ENCODE measurements at regions not wholly inside any gene's neighbourhood (a gene's known extent, or its start where the extent isn't known, plus 50 kb on each side); places are given as distances from the start of the nearest gene placed in this dataset.

DNA sequence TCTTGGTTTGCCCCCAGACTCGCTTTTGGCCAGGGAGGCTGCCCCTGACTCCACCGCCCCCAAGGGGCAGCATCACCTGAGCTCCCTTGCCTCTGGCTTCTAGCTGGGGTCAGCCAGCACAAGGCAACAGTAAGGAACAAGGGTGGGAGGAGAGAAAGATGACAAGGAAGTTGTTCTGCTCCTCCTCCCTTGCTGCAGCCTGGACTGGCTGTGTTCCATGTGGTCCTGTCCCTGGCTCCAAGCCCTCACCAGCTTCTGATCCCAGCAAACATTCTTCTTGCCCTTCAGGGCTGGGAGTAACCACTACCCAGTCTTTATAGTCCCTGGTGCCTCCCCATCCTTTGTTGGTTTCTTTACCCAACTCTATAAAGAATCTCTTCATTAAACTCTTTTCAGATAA, 100.3 kb upstream of the SPIN1 start:
- H3K79me2 ChIP-seq (ENCODE audit: control insufficient read depth, insufficient read depth, low read length): no peaks in the 10 kb centered on the region
- H3K4me1 ChIP-seq (ENCODE audit: control insufficient read depth, extremely low read depth, insufficient read depth, low read length): no peaks in the 10 kb centered on the region
- H2AFZ ChIP-seq (ENCODE audit: low read length): no peak overlapping the region
- H3K27ac ChIP-seq (ENCODE audit: insufficient read depth, low read length): no peak overlapping the region
- no peak overlapping the region for H3K4me2 ChIP-seq (ENCODE audit: extremely low read depth, insufficient read depth, low read length)
- H3K27me3 ChIP-seq (ENCODE audit: control insufficient read depth, insufficient read depth, low read length): no peaks in the 10 kb centered on the region
- no peaks in the 10 kb centered on the region for H4K20me1 ChIP-seq (ENCODE audit: control insufficient read depth, extremely low read depth, insufficient read depth, low read length)
- H3K36me3 ChIP-seq (ENCODE audit: control insufficient read depth, insufficient read depth, low read length): no peaks in the 10 kb centered on the region
- no peak overlapping the region for H3K9ac ChIP-seq (ENCODE audit: insufficient read depth, low read length)
- no peak overlapping the region for H3K4me3 ChIP-seq (replicated peaks in 1 of 4; ENCODE audit: control extremely low read depth in 1 of 4, insufficient read depth in 1 of 4, low read depth in 3 of 4, low read length in 4 of 4)
- TF ChIP-seq, protein P1, sequence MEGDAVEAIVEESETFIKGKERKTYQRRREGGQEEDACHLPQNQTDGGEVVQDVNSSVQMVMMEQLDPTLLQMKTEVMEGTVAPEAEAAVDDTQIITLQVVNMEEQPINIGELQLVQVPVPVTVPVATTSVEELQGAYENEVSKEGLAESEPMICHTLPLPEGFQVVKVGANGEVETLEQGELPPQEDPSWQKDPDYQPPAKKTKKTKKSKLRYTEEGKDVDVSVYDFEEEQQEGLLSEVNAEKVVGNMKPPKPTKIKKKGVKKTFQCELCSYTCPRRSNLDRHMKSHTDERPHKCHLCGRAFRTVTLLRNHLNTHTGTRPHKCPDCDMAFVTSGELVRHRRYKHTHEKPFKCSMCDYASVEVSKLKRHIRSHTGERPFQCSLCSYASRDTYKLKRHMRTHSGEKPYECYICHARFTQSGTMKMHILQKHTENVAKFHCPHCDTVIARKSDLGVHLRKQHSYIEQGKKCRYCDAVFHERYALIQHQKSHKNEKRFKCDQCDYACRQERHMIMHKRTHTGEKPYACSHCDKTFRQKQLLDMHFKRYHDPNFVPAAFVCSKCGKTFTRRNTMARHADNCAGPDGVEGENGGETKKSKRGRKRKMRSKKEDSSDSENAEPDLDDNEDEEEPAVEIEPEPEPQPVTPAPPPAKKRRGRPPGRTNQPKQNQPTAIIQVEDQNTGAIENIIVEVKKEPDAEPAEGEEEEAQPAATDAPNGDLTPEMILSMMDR (conservative IDR thresholded peaks at IDR 0.05 in 1 of 2, IDR thresholded peaks at IDR 0.05 in 1 of 2; ENCODE audit: low read depth in 1 of 2, low read length in 2 of 2): no peak
- no peak for TF ChIP-seq EZH2 (IDR thresholded peaks at IDR 0.05; ENCODE audit: low read length, missing control alignments)
- H3K9me3 ChIP-seq (ENCODE audit: control insufficient read depth, insufficient read depth, low read depth, low read length): no peaks in the 10 kb centered on the region
- DNase-seq (ENCODE audit: low read depth in 2 of 2): no peak

DNA sequence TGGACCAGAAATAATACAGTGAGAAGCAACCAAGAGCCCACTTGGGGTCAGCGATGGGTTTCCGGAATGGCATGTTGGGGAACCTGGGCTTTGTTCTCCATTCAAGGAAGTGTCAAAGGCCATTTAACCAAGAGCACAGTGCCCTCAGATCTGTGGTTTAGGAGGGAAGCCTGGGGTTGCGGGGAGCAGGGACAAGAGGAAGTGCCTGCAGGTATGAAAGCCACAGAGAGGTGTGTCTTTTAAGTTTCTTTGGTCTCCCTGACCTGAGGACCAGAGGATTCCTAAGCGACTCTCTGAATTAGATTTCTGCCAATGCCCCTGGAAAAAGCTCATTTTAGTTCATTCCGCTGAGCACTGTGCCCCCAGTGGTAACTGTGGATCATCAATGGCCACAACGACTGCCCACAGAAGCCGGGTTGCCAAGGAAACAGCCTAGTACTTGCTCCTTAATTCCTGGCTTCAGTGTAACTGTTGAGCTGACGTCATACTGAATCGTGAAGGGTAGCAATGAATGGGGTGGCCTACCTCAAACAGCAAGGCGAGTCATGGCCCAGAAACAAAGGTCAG, 107.3 kb upstream of the SPIN1 start:
- H3K9ac ChIP-seq (ENCODE audit: insufficient read depth, low read length): no peak overlapping the region
- H3K4me2 ChIP-seq (ENCODE audit: extremely low read depth, insufficient read depth, low read length): no peak overlapping the region
- no peaks in the 10 kb centered on the region for H3K9me3 ChIP-seq (ENCODE audit: control insufficient read depth, insufficient read depth, low read depth, low read length)
- TF ChIP-seq, protein P1 (conservative IDR thresholded peaks at IDR 0.05 in 1 of 2, IDR thresholded peaks at IDR 0.05 in 1 of 2; ENCODE audit: low read depth in 1 of 2, low read length in 2 of 2): no peak
- no peak for TF ChIP-seq EZH2 (IDR thresholded peaks at IDR 0.05; ENCODE audit: low read length, missing control alignments)
- peak; percentile 24 to 80 for DNase-seq (ENCODE audit: low read depth in 2 of 2)
- H2AFZ ChIP-seq (ENCODE audit: low read length): no peak overlapping the region
- no peaks in the 10 kb centered on the region for H4K20me1 ChIP-seq (ENCODE audit: control insufficient read depth, extremely low read depth, insufficient read depth, low read length)
- H3K79me2 ChIP-seq (ENCODE audit: control insufficient read depth, insufficient read depth, low read length): no peaks in the 10 kb centered on the region
- H3K27me3 ChIP-seq (ENCODE audit: control insufficient read depth, insufficient read depth, low read length): no peaks in the 10 kb centered on the region
- H3K4me1 ChIP-seq (ENCODE audit: control insufficient read depth, extremely low read depth, insufficient read depth, low read length): no peaks in the 10 kb centered on the region
- H3K4me3 ChIP-seq (replicated peaks in 1 of 4; ENCODE audit: control extremely low read depth in 1 of 4, insufficient read depth in 1 of 4, low read depth in 3 of 4, low read length in 4 of 4): no peak overlapping the region
- no peaks in the 10 kb centered on the region for H3K36me3 ChIP-seq (ENCODE audit: control insufficient read depth, insufficient read depth, low read length)
- no peak overlapping the region for H3K27ac ChIP-seq (ENCODE audit: insufficient read depth, low read length)

DNA sequence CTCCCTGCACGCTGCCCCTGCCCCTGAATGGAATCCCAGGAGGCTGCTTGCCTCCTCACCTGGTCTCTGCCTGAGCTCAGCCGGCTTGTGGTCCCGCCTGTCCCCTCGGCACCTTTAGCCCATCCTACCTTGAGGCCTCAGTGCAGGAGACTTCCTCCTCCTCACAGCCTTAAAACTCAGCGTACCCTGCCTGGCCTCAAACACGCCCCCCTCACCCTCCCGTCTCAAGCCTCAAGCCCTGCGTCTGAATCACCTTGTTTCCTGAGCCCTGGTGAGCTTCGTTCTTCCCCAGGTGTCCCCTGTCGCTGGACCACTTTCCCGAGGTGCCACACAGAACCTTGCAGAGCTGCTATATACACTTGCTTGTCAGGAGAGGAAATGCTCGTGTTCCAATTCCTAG, 110.2 kb upstream of the SPIN1 start:
- Histone ChIP-seq H3K79me2 (ENCODE audit: control insufficient read depth, insufficient read depth, low read length) (no peaks in the 10 kb centered on the region), H2AFZ (ENCODE audit: low read length) (no peak overlapping the region), H3K27ac (ENCODE audit: insufficient read depth, low read length) (no peak overlapping the region), H4K20me1 (ENCODE audit: control insufficient read depth, extremely low read depth, insufficient read depth, low read length) (no peaks in the 10 kb centered on the region), H3K36me3 (ENCODE audit: control insufficient read depth, insufficient read depth, low read length) (no peaks in the 10 kb centered on the region), H3K4me1 (ENCODE audit: control insufficient read depth, extremely low read depth, insufficient read depth, low read length) (no peaks in the 10 kb centered on the region), H3K9me3 (ENCODE audit: control insufficient read depth, insufficient read depth, low read depth, low read length) (no peaks in the 10 kb centered on the region), H3K27me3 (ENCODE audit: control insufficient read depth, insufficient read depth, low read length) (no peaks in the 10 kb centered on the region), H3K4me3 (replicated peaks in 1 of 4; ENCODE audit: control extremely low read depth in 1 of 4, insufficient read depth in 1 of 4, low read depth in 3 of 4, low read length in 4 of 4) (no peak overlapping the region), H3K4me2 (ENCODE audit: extremely low read depth, insufficient read depth, low read length) (no peak overlapping the region), H3K9ac (ENCODE audit: insufficient read depth, low read length) (no peak overlapping the region)
- DNase-seq (ENCODE audit: low read depth in 2 of 2): no peak
- TF ChIP-seq EZH2 (IDR thresholded peaks at IDR 0.05; ENCODE audit: low read length, missing control alignments): no peak
- TF ChIP-seq, protein P1 (conservative IDR thresholded peaks at IDR 0.05 in 1 of 2, IDR thresholded peaks at IDR 0.05 in 1 of 2; ENCODE audit: low read depth in 1 of 2, low read length in 2 of 2): no peak

Measured in fibroblast of lung (primary cell).